HG02981 (cell line): ENCODE measurements at regions not wholly inside any gene's neighbourhood (a gene's known extent, or its start where the extent isn't known, plus 50 kb on each side); places are given as distances from the start of the nearest gene placed in this dataset.
A peak's percentile ranks its signal among the peaks of the same experiment; 100 is the strongest.
"Not testable (repeated sequence)": the region's sequence is repeated elsewhere in the genome, so short reads cannot be mapped to it uniquely, and the experiment has no call there.

Experiments used
- ATAC-seq: cut with Tn5 transposase; IDR thresholded peaks from one replicate; pipeline ENCODE4 v1.9.1; 2021; ENCODE audit warnings: mild to moderate bottlenecking, moderate library complexity; ENCODE audit not compliant: unreplicated experiment

GRCh38 chr14:58978343-58978742 lies 210.1 kb upstream of the DAAM1 start:
- ATAC-seq: no peak

GRCh38 chr14:58979325-58979724 lies 209.1 kb upstream of the DAAM1 start:
- ATAC-seq: no peak

GRCh38 chr14:58981840-58982239 lies 206.6 kb upstream of the DAAM1 start:
- no peak for ATAC-seq

- no peak for ATAC-seq
Observed at GRCh38 chr14:58985786-58986185, 202.7 kb upstream of the DAAM1 start.

GRCh38 chr14:58987591-58987990 lies 200.9 kb upstream of the DAAM1 start:
- no peak for ATAC-seq

- ATAC-seq: no peak
Observed at GRCh38 chr14:58992935-58993334, 195.5 kb upstream of the DAAM1 start.

- no peak for ATAC-seq
Observed at GRCh38 chr14:58994130-58994529, 194.3 kb upstream of the DAAM1 start.

GRCh38 chr14:59004012-59004411 lies 184.5 kb upstream of the DAAM1 start:
- ATAC-seq: no peak

GRCh38 chr14:59006179-59006578 lies 182.3 kb upstream of the DAAM1 start:
- not testable (repeated sequence) for ATAC-seq

GRCh38 chr14:59009967-59010366 lies 178.5 kb upstream of the DAAM1 start:
- no peak for ATAC-seq

- no peak for ATAC-seq
Observed at GRCh38 chr14:59013672-59014298, 174.7 kb upstream of the DAAM1 start.

- no peak for ATAC-seq
Observed at GRCh38 chr14:59015482-59015881, 173.0 kb upstream of the DAAM1 start.

GRCh38 chr14:59017285-59017965 lies 171.0 kb upstream of the DAAM1 start:
- no peak for ATAC-seq

GRCh38 chr14:59018460-59018859 lies 170.0 kb upstream of the DAAM1 start:
- no peak for ATAC-seq

- ATAC-seq: no peak
Observed at GRCh38 chr14:59018978-59019377, 169.5 kb upstream of the DAAM1 start.

- no peak for ATAC-seq
Observed at GRCh38 chr14:59020382-59020781, 168.1 kb upstream of the DAAM1 start.

GRCh38 chr14:59022144-59022543 lies 166.3 kb upstream of the DAAM1 start:
- no peak for ATAC-seq

GRCh38 chr14:59026081-59026480 lies 162.4 kb upstream of the DAAM1 start:
- ATAC-seq: no peak

- ATAC-seq: not testable (repeated sequence)
Observed at GRCh38 chr14:59026640-59027039, 161.8 kb upstream of the DAAM1 start.

- ATAC-seq: peak; percentile 88
Observed at GRCh38 chr14:59028476-59029202, 159.8 kb upstream of the DAAM1 start.

GRCh38 chr14:59032826-59033225 lies 155.6 kb upstream of the DAAM1 start:
- ATAC-seq: no peak

GRCh38 chr14:59036134-59036533 lies 152.3 kb upstream of the DAAM1 start:
- ATAC-seq: no peak
